ENCODE measurements at regions not wholly inside any gene's neighbourhood (a gene's known extent, or its start where the extent isn't known, plus 50 kb on each side); places are given as distances from the start of the nearest gene placed in this dataset.
"Not testable (repeated sequence)": the region's sequence is repeated elsewhere in the genome, so short reads cannot be mapped to it uniquely, and the experiment has no call there.

DNA sequence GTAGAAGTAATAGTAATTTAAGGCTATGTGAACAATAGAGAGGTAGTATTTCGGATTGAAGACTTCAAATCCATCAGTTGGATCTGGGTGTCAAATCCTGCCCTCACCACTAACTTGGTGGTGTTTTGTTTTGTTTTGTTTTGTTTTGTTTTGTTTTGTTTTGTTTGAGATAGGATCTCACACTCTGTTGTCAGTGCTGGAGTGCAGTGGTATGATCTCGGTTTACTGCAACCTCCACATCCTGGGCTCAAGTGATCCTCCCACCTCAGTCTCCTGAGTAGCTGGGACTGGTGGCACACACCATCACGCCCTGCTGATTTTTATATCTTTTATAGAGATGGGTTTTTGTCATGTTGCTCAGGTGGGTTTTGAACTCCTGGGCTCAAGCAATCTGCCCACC is 129.4 kb upstream of the ZNF217 start:
- no peak for DNase-seq
- in situ Hi-C loops (cut with HindIII; ENCODE audit: low pct_ligation_motif_present, low pct_unique_long_range_greater_than_20kb, low sequenced_read_pairs) = no loop called here

DNA sequence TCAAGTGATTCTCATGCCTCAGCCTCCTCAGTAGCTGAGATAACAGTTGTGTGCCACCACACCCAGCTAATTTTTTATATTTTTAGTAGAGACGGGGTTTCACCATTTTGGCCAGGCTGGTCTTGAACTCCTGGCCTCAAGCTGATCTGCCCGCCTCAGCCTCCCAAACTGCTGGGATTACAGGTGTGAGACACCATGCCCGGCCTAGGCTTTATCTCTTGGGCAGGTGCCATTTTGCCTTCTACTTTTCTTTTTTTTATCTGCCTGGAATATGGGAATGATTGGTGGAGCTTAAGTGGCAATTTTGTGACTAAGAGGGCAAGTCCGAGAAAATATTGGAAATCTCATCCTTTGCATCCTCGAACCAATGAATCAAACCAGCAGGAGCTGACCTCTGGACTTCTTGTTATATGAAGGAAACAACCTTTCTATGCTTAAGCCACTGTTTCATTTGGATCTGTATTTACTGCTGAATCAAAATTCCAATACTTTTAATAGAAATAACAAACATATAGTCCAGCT is 128.9 kb upstream of the ZNF217 start:
- in situ Hi-C loops (cut with HindIII; ENCODE audit: low pct_ligation_motif_present, low pct_unique_long_range_greater_than_20kb, low sequenced_read_pairs) = no loop called here
- no peak for DNase-seq

DNA sequence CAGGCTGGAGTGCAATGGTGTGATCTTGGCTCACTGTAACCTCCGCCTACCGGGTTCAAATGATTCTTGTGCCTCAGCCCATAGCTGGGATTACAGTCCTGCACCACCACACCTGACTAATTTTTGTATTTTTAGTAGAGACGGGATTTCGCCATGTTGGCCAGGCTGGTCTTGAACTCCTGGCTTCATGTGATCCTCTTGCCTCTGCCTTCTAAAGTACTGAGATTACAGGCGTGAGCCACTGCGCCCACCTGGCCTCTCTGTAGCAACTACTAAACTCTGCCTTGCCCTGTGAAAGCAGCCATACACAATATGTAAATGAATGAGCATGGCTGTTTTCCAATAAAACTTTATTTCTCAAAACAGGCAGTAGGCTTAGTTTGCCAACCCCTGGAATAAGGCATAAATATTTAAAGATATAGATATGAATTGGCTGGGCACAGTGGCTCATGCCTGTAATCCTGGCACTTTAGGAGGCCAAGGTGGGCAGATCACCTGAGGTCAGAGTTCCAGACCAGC is 127.9 kb upstream of the ZNF217 start:
- in situ Hi-C loops (cut with HindIII; ENCODE audit: low pct_ligation_motif_present, low pct_unique_long_range_greater_than_20kb, low sequenced_read_pairs); DNase-seq: not testable (repeated sequence)

DNA sequence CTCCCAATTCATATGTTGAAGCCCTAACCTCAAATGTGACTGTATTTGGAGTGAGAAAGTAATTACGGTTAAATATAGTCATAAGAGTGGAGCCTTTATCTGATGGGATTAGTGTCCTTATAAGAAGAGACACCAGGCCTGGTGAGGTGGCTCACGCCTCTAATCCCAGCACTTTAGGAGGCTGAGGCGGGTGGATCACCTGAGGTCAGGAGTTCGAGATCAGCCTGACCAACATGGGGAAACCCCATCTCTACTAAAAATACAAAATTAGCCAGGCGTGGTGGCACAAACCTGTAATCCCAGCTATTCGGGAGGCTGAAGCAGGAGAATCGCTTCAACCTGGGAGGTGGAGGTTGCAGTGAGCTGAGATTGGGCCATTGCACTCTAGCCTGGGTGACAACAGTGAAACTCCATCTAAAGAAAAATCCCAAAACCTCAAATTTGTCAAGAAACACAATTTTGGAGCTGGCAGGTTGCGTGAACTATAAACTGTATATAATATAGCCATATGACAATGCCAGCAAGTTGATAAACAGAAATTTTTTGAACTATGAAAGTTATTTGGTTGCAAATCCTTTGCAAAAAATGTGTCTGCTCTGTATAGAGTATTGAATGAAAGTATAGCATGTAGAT is 125.6 kb upstream of the ZNF217 start:
- DNase-seq; in situ Hi-C loops (cut with HindIII; ENCODE audit: low pct_ligation_motif_present, low pct_unique_long_range_greater_than_20kb, low sequenced_read_pairs): not testable (repeated sequence)

DNA sequence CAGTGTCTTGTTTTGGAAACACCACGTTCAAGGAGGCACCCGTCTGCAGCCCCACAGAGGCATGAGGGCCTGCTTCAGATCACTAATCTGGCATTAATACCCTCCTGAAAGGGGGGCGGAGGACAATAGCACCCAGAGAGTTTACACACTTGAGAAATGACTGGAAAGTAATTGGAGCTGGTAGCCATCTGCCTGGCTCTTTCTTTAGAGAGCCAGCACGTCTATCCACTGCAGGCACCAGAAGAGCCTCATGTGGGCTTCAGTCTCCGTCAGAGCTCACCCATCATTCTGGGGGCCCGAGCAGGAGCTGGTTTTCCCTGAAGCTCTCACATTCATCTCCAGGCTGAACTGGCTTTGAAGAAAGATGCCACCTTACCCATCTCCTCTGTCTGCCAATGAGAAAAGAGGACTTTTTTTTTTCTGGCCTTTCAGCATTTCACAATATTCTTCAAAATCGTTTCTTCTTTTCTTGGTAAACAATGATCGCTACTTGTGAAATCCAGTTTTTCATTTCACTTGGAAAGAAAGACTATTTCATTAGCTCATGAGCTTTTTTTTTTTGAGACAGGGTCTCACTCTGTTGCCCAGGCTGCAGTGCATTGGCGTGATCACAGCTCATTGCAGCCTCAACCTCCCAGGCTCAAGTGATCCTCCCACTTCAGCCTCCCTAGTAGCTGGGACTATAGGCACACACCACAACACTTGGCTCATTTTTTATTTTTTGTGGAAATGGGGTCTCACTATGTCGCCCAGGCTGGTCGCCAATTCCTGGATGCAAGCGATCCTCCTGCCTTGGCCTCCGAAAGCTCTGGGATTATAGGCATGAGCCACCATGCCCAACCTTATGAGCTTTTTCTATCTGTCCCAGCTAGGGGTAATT is 124.7 kb upstream of the ZNF217 start:
- no peak for DNase-seq
- in situ Hi-C loops (cut with HindIII; ENCODE audit: low pct_ligation_motif_present, low pct_unique_long_range_greater_than_20kb, low sequenced_read_pairs) = no loop called here

DNA sequence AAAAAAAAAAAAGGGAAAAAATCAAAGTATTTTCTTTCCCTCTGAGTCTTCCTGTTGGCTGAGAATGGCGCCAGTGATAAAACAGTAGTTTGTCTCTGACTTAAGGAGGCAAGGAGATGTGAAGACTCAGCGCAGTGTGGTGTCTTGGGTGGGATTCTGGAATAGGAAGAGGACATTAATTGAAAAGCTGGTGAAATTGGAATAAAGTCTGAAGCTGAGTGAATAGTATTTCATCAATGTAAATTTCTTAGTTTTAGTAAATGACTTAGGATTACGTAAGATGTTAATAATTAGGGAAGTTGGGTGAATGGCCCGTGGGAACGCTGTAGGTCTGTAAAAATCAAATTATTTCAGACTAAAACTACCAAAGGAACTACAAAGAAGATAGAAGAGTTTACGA is 122.8 kb upstream of the ZNF217 start:
- in situ Hi-C loops (cut with HindIII; ENCODE audit: low pct_ligation_motif_present, low pct_unique_long_range_greater_than_20kb, low sequenced_read_pairs) = no loop called here
- no peak for DNase-seq

DNA sequence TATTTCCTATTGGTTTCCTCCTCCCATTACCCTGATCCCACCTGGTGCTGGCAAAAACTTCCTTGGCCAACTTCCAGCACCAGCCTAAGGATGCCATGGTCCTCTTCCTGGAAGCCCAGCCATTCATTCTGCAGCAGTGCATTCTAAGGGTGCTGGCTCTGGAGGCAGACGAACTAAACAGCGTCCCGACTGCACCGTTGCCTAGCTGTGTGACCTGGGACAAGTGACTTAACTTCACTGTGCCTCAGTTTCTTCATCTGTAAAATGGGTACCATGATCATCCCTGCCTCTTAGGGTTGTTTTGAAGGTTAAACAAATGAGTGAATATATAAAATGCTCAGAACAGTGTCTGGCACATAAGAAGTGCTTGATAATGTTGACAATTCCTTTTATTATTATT is 120.9 kb upstream of the ZNF217 start:
- no peak for DNase-seq
- in situ Hi-C loops (cut with HindIII; ENCODE audit: low pct_ligation_motif_present, low pct_unique_long_range_greater_than_20kb, low sequenced_read_pairs) = no loop called here

DNA sequence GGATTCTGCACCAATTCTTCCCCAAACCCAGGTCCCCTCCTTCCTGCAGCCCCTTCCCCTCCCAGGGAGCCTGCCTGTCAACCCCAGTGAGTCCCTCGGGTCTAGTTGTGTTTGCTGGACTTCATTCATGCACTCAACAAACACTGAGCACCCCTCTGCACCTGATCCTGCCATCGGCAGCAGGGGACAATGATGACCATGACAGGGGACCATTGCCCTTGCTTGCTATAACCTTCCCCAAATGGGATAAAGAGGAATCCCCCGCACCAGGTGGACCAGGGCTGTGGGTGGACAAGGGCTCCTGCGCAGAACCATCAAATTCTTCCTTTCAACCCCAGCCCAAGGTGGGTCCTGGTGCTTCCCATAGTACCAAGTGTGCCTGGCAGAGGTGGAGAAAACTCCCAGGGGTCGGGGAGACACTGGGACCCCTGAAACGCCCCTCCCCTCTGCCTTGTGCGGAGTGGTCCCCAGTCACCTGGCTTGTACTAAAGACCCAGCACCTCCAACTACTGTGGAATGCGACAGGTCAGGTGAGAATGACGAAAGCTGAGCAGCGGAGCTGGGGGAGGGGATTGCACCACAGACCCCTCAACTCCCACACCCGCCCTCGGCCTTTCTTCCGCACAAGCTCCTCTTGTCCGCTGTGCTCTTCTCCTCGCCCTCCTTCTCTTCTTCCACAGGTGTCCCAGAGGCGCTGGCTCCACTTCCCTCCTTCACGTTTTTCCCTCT is 119.9 kb upstream of the ZNF217 start:
- no peak for DNase-seq
- in situ Hi-C loops (cut with HindIII; ENCODE audit: low pct_ligation_motif_present, low pct_unique_long_range_greater_than_20kb, low sequenced_read_pairs) = no loop called here

DNA sequence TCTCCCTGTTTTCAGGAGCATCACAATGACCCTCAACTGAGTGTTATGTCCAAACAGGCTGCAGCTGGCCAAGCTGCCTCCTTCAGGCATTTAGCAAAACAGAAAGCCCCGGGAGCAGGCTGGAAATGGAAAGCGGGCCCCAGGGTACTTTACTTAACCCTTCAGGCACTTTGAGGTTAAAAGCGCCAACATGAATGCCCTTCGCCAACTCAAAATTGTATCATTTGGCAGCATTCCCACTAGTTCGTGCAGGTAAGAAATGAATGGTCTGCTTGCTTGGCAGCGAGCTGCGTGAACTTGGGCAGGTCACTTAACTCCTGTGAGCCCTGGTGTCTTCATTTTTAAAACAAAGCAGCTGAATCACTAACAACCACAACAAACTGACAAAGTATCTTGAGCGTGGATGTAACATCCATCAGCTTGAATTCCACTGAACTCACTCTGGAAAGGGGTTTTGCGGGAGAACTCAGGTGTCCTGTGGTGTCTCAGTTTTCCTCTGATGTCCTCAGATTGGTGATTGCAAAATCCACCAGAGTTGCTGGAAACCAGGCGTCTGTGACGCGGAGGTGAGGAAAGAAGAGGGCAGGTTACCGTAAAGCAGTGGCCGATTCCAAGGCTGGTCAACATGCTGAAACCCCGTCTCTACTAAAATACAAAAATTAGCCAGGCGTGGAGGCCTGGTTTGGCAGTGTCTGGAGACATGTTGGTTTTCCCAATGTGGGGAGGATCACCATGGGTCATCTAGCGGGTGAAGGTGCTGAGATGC is 118.8 kb upstream of the ZNF217 start:
- DNase-seq = no peak

DNA sequence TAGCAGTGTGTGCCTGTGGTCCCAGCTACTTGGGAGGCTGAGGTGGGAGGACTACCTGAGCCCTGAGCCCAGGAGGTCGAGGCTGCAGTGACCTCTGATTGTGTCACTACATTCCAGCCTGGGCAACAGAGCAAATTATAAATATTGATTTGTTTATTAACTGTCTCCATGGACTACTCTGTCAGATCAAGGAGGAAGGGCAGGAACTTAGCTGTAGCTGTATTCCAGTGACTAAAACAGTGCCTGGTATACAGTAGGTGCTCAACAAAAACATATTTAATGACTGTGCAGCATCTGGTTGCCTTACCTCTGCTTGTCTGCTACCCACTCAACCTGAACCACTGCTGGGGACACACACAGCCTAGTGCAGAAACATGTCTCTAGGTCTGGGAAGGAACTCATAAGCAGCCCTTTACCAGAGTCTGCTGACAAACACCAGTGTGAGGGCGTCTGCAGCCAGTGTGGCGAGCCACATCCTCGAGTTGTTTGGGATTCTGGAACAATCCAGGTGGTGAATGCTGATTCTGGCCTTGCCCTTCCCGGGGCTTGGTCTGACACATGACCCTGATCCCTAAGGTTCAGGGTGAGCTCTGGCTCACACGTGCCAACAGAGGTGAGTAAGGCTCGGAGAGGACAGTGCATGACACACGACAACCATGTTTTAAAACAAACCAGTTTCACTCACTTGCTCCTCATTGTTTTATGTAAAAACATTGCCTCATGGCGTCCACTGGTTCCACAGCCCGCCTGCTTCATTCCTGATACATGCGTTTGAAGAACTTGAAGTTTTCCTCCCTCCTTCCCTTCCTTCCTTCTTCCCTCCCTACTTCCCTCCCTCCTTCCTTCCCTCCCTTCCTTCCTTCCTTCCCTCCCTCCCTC is 117.9 kb upstream of the ZNF217 start:
- no peak for DNase-seq
- in situ Hi-C loops (cut with HindIII; ENCODE audit: low pct_ligation_motif_present, low pct_unique_long_range_greater_than_20kb, low sequenced_read_pairs) = no loop called here

More for the DNA sequence above, 118.8 kb upstream of the ZNF217 start:
- in situ Hi-C loops (cut with HindIII; ENCODE audit: low pct_ligation_motif_present, low pct_unique_long_range_greater_than_20kb, low sequenced_read_pairs) = no loop called here

DNA sequence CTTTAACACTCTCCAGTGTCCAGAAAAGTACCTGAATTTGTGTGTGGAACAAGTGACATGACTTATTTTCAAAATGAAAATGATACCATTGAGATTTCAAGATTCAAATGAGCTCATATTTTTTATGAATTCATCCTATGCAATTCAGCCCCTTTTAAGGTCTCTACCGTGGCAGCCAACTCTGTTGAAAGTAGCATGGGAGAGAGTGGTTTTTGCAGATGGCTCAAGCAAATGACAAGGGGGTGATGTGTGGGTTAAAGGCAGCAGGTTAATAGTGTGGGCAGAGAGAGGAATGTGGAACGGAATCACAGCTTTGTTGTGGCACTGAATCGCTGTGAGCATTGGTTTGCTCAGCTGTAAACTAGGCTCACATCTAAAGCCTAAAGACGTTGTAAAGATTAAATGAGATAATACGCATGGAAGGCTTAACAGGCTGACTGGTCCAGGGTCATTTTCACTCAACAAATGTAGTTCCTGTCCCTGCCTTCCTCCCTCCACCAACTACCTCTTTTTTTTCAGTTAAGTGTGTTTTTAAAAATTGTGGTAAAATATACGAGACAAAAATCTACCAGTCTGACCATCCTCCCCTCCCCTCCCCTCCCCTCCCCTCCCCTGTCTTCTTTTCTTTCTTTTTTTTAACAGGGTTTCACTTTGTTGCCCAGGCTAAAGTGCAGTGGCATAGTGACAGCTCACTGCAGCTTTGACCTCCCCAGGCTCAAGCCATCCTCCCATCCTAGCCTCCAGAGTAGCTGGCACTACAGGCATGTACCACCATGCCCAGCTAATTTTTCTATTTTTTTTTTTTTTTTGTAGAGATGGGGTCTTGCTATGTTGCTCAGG is 114.7 kb upstream of the ZNF217 start:
- in situ Hi-C loops (cut with HindIII; ENCODE audit: low pct_ligation_motif_present, low pct_unique_long_range_greater_than_20kb, low sequenced_read_pairs) = no loop called here
- peak; percentile 56 for DNase-seq

DNA sequence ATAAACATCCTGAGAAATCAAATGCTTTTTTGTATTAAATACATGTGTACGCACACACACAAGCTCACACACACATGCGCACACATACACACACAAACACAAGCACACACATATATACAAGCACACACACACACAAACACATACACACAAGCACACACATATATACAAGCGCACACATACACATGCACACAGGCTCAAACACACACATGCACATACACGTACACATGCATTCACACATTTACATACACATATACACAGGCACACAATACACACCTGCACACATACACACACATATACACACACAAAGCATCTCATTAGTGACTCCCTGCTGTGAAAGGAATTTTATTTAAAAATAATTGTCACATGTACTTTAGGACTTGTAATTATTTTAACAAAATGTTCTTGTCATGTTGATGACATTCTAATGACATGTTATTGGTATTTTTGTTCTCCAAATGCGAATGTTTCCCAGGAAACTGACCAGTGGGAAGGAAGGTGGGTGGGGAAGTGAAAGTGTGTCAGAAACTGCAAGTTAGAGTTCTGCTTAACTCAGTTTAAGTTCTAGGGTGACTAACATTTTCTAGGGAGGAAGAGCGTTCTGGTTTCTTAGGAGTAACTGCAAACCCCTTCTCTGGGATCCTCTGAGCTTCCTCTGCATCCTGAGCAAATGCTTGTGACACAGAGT is 113.9 kb upstream of the ZNF217 start:
- DNase-seq = peak; percentile 22
- in situ Hi-C loops (cut with HindIII; ENCODE audit: low pct_ligation_motif_present, low pct_unique_long_range_greater_than_20kb, low sequenced_read_pairs) = no loop called here

DNA sequence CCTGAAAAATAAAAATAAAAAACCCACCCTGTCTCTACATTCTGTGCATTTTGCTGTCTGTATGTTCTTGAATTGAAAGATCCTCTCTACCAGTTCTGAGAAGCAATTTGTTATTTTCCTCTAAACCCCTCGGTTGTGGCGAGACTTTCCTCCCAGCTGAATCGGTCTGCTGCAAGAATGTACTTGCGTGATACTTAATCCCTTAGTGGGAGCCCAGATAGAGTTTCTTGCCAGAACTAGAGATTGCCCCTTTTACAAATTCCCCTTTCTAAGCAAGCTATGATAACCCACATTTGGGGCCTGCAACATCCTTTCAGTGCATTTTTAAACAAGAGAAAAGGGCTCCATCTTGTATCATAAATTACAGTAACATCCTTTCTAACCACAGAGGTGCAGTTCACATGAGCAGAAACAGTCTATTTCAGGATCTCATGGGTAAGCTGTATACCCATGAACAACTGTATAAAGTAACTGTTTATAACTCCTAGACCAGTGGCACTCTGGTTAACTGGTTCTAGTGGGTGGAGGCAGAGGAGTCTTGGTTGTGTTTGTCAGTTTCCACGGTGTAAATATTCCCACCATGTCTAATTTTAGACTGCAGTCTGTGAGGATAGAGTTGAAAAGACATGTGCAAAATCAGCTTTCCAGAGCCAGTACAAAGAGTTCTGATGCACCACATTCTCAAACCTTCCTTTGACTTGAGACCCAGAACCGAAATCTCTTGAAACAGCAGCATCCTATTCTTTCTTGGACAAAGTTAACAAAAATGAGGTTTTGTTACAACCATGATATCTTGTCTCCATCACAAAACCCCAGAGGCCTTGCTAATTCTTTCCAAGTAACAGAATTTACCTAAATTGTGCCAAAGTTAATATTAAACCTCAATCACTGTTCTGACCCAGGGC is 113.1 kb upstream of the ZNF217 start:
- in situ Hi-C loops (cut with HindIII; ENCODE audit: low pct_ligation_motif_present, low pct_unique_long_range_greater_than_20kb, low sequenced_read_pairs) = no loop called here
- no peak for DNase-seq

DNA sequence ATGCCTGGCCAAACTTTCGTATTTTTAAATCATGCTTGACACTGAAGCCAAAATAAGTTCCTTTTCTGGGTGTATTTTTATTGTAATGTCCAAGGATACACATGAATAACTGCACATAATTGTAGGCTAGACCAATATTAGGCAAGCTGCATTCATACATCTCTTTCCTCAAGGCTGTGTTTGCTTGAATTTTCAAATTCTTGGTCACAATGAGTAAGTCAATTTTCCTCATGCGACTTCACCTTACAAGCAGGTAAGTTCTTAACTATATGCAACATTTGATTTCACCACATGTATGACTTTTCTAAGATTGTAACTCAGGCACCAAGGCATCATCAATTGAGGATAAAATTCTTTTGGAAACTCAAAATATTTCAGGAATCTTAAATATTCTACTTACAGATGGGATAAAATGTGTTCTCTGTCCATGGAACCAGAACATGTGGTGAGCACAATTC is 112.4 kb upstream of the ZNF217 start:
- DNase-seq = peak; percentile 33
- in situ Hi-C loops (cut with HindIII; ENCODE audit: low pct_ligation_motif_present, low pct_unique_long_range_greater_than_20kb, low sequenced_read_pairs) = no loop called here

DNA sequence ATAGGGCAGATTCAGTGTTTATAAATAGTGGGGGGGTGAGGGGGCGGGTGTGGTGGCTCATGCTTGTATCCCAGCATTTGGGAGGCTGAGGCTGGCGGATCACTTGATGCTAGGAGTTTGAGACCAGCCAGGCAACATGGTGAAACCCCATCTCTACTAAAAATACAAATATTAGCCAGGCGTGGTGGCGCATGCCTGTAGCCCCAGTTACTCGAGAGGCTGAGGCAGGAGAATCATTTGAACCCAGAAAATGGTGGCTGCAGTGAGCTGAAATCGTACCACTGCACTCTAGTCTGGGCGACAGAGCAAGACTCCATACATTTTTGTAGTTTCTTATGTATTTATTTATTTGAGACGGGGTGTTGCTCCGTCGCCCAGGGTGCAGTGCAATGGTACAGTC is 109.0 kb upstream of the ZNF217 start:
- in situ Hi-C loops (cut with HindIII; ENCODE audit: low pct_ligation_motif_present, low pct_unique_long_range_greater_than_20kb, low sequenced_read_pairs) = no loop called here
- no peak for DNase-seq
